ENCODE measurements at regions not wholly inside any gene's neighbourhood (a gene's known extent, or its start where the extent isn't known, plus 50 kb on each side); places are given as distances from the start of the nearest gene placed in this dataset.

DNA sequence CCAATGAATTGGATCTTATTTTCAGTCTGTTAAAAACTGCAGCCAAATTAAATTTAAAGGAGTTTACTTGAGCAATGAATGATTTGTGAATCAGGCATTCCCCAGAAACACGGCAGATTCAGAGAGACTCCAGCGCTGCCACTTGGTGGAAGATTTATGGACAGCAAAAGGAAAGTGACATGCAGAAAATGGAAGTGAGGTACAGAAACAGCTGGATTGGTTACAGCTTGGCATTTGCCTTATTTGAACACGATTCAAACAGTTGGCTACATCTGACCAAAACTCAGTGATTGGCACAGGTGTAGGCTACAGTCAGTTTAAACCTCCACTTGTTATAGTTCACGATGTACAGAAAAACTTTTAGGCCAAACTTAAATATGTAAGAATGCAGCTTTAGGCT, 257.6 kb upstream of the IMPG1 start:
- Histone ChIP-seq H3K4me1 (no peaks in the 10 kb centered on the region), H3K4me3 (ENCODE audit: low read depth, low read length) (no peak overlapping the region), H3K36me3 (ENCODE audit: control insufficient read depth, insufficient read depth, low read length) (no peaks in the 10 kb centered on the region), H3K27me3 (replicated peaks; ENCODE audit: control insufficient read depth, insufficient read depth, low read length) (no peaks in the 10 kb centered on the region), H3K9me3 (no peaks in the 10 kb centered on the region)
- no TSS peak for BruUV-seq (replicated peaks)
- TF ChIP-seq, protein P1, sequence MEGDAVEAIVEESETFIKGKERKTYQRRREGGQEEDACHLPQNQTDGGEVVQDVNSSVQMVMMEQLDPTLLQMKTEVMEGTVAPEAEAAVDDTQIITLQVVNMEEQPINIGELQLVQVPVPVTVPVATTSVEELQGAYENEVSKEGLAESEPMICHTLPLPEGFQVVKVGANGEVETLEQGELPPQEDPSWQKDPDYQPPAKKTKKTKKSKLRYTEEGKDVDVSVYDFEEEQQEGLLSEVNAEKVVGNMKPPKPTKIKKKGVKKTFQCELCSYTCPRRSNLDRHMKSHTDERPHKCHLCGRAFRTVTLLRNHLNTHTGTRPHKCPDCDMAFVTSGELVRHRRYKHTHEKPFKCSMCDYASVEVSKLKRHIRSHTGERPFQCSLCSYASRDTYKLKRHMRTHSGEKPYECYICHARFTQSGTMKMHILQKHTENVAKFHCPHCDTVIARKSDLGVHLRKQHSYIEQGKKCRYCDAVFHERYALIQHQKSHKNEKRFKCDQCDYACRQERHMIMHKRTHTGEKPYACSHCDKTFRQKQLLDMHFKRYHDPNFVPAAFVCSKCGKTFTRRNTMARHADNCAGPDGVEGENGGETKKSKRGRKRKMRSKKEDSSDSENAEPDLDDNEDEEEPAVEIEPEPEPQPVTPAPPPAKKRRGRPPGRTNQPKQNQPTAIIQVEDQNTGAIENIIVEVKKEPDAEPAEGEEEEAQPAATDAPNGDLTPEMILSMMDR (IDR thresholded peaks at IDR 0.05; ENCODE audit: insufficient read depth in 1 of 2, low read depth in 1 of 2, low read length in 1 of 2, severe bottlenecking in 1 of 2, unreplicated experiment in 1 of 2) = no peak
- Mint-ChIP-seq H3K4me3 (ENCODE audit: unreplicated experiment) (no peak overlapping the region), H3K4me1 (ENCODE audit: low read depth, unreplicated experiment) (no peaks in the 10 kb centered on the region), H3K27me3 (ENCODE audit: insufficient read depth, unreplicated experiment) (peaks cover 4% of the 10 kb centered on the region), H3K36me3 (ENCODE audit: insufficient read depth, unreplicated experiment) (no peaks in the 10 kb centered on the region), H3K9me3 (ENCODE audit: unreplicated experiment) (peaks cover 5% of the 10 kb centered on the region), H3K27ac (ENCODE audit: unreplicated experiment) (no peak overlapping the region)
- intact Hi-C loops (cut with micrococcal nuclease; ENCODE audit: unreplicated experiment) = no loop called here
- ChIA-PET POLR2A (no interaction called here), CTCF (no interaction called here)
- DNase-seq = no peak

- no peaks in the 10 kb centered on the region for H3K4me1 Mint-ChIP-seq (ENCODE audit: low read depth, unreplicated experiment)
Measured at GRCh38 chr6:76326871-76327270, 254.4 kb upstream of the IMPG1 start.

More at GRCh38 chr6:76326871-76327270, 254.4 kb upstream of the IMPG1 start:
- Mint-ChIP-seq H3K4me3 (ENCODE audit: unreplicated experiment) (no peak overlapping the region), H3K36me3 (ENCODE audit: insufficient read depth, unreplicated experiment) (no peaks in the 10 kb centered on the region), H3K9me3 (ENCODE audit: unreplicated experiment) (no peaks in the 10 kb centered on the region), H3K27me3 (ENCODE audit: insufficient read depth, unreplicated experiment) (peaks cover 4% of the 10 kb centered on the region), H3K27ac (ENCODE audit: unreplicated experiment) (no peak overlapping the region)
- no peaks in the 10 kb centered on the region for H3K4me1 ChIP-seq
- H3K4me3 ChIP-seq (ENCODE audit: low read depth, low read length) = no peak overlapping the region
- BruUV-seq (replicated peaks) = no TSS peak
- H3K9me3 ChIP-seq = no peaks in the 10 kb centered on the region
- ChIA-PET POLR2A (no interaction called here), CTCF (no interaction called here)
- intact Hi-C loops (cut with micrococcal nuclease; ENCODE audit: unreplicated experiment) = no loop called here
- H3K36me3 ChIP-seq (ENCODE audit: control insufficient read depth, insufficient read depth, low read length) = no peaks in the 10 kb centered on the region
- H3K27me3 ChIP-seq (replicated peaks; ENCODE audit: control insufficient read depth, insufficient read depth, low read length) = no peaks in the 10 kb centered on the region
- TF ChIP-seq, protein P1 (IDR thresholded peaks at IDR 0.05; ENCODE audit: insufficient read depth in 1 of 2, low read depth in 1 of 2, low read length in 1 of 2, severe bottlenecking in 1 of 2, unreplicated experiment in 1 of 2) = no peak
- no peak for DNase-seq
